ENCODE measurements at regions not wholly inside any gene's neighbourhood (a gene's known extent, or its start where the extent isn't known, plus 50 kb on each side); places are given as distances from the start of the nearest gene placed in this dataset.

GRCh38 chr4:135344492-135344891 lies 1142.9 kb upstream of the PABPC4L start:
- TF ChIP-seq CBX3 (IDR thresholded peaks at IDR 0.05; ENCODE audit: low read depth) (no peak), RAD21 (IDR thresholded peaks at IDR 0.05; ENCODE audit: low read depth) (no peak), EZH2 (IDR thresholded peaks at IDR 0.05) (no peak), POLR2A (IDR thresholded peaks at IDR 0.05; ENCODE audit: borderline replicate concordance, extremely low read depth, insufficient read depth, insufficient read length) (no peak), EGR1 (IDR thresholded peaks at IDR 0.05; ENCODE audit: low read depth) (no peak), JUND (IDR thresholded peaks at IDR 0.05) (no peak), POLR2AphosphoS5 (IDR thresholded peaks at IDR 0.05; ENCODE audit: low read depth, low read length) (no peak), SP1 (IDR thresholded peaks at IDR 0.05; ENCODE audit: low read depth) (no peak), SIN3A (IDR thresholded peaks at IDR 0.05; ENCODE audit: low read depth) (no peak), ATF3 (IDR thresholded peaks at IDR 0.05) (no peak)
- TF ChIP-seq, protein P1, sequence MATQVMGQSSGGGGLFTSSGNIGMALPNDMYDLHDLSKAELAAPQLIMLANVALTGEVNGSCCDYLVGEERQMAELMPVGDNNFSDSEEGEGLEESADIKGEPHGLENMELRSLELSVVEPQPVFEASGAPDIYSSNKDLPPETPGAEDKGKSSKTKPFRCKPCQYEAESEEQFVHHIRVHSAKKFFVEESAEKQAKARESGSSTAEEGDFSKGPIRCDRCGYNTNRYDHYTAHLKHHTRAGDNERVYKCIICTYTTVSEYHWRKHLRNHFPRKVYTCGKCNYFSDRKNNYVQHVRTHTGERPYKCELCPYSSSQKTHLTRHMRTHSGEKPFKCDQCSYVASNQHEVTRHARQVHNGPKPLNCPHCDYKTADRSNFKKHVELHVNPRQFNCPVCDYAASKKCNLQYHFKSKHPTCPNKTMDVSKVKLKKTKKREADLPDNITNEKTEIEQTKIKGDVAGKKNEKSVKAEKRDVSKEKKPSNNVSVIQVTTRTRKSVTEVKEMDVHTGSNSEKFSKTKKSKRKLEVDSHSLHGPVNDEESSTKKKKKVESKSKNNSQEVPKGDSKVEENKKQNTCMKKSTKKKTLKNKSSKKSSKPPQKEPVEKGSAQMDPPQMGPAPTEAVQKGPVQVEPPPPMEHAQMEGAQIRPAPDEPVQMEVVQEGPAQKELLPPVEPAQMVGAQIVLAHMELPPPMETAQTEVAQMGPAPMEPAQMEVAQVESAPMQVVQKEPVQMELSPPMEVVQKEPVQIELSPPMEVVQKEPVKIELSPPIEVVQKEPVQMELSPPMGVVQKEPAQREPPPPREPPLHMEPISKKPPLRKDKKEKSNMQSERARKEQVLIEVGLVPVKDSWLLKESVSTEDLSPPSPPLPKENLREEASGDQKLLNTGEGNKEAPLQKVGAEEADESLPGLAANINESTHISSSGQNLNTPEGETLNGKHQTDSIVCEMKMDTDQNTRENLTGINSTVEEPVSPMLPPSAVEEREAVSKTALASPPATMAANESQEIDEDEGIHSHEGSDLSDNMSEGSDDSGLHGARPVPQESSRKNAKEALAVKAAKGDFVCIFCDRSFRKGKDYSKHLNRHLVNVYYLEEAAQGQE (IDR thresholded peaks at IDR 0.05; ENCODE audit: low read depth) = no peak
- TF ChIP-seq, protein P2, sequence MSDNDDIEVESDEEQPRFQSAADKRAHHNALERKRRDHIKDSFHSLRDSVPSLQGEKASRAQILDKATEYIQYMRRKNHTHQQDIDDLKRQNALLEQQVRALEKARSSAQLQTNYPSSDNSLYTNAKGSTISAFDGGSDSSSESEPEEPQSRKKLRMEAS (IDR thresholded peaks at IDR 0.05) = no peak
- TF ChIP-seq, protein P3, sequence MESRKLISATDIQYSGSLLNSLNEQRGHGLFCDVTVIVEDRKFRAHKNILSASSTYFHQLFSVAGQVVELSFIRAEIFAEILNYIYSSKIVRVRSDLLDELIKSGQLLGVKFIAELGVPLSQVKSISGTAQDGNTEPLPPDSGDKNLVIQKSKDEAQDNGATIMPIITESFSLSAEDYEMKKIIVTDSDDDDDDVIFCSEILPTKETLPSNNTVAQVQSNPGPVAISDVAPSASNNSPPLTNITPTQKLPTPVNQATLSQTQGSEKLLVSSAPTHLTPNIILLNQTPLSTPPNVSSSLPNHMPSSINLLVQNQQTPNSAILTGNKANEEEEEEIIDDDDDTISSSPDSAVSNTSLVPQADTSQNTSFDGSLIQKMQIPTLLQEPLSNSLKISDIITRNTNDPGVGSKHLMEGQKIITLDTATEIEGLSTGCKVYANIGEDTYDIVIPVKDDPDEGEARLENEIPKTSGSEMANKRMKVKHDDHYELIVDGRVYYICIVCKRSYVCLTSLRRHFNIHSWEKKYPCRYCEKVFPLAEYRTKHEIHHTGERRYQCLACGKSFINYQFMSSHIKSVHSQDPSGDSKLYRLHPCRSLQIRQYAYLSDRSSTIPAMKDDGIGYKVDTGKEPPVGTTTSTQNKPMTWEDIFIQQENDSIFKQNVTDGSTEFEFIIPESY (IDR thresholded peaks at IDR 0.05; ENCODE audit: extremely low read depth, insufficient replicate concordance, low read length) = no peak
- Histone ChIP-seq H3K9me2 (ENCODE audit: insufficient read depth) (no peaks in the 10 kb centered on the region; the same call in 1 of the 2 replicates), H3K9me3 (ENCODE audit: control insufficient read depth in 1 of 2, insufficient read depth in 1 of 2, low read depth in 1 of 2, low read length in 2 of 2) (no peaks in the 10 kb centered on the region), H3K9ac (ENCODE audit: low read length) (no peak overlapping the region), H4K20me1 (ENCODE audit: insufficient read depth) (no peaks in the 10 kb centered on the region), H2AFZ (ENCODE audit: low read depth, low read length, poor library complexity, severe bottlenecking) (no peak overlapping the region), H3K27ac (ENCODE audit: low read depth, low read length) (no peak overlapping the region), H3K4me3 (replicated peaks in 1 of 2; ENCODE audit: low read depth in 1 of 2, low read length in 2 of 2) (no peak overlapping the region), H3K27me3 (ENCODE audit: insufficient read depth, low read length) (no peaks in the 10 kb centered on the region), H3K4me2 (ENCODE audit: low read length) (no peak overlapping the region), H3K79me2 (ENCODE audit: insufficient read depth, low read length) (no peaks in the 10 kb centered on the region), H3K4me1 (ENCODE audit: control insufficient read depth in 1 of 2, insufficient read depth in 2 of 2, low read length in 2 of 2) (no peaks in the 10 kb centered on the region), H3K36me3 (ENCODE audit: control insufficient read depth in 1 of 2, insufficient read depth in 2 of 2, low read length in 2 of 2) (no peaks in the 10 kb centered on the region)
- ChIA-PET POLR2A (no interaction called here), CTCF (no interaction called here), RAD21 (ENCODE audit: low non-redundant PET in 1 of 2, low total read pairs in 2 of 2, uncharacterized antibody in 2 of 2, unreplicated experiment in 2 of 2) (no interaction called here)
- DNase-seq (ENCODE audit: low read depth, low spot score) = no peak
- ATAC-seq = no peak
- BruUV-seq (replicated peaks) = no TSS peak
- intact Hi-C loops (cut with micrococcal nuclease) = no loop called here

Data from HCT116 (cell line).